GM19025 (cell line): ENCODE measurements at regions not wholly inside any gene's neighbourhood (a gene's known extent, or its start where the extent isn't known, plus 50 kb on each side); places are given as distances from the start of the nearest gene placed in this dataset.
A peak's percentile ranks its signal among the peaks of the same experiment; 100 is the strongest.
"Not testable (repeated sequence)": the region's sequence is repeated elsewhere in the genome, so short reads cannot be mapped to it uniquely, and the experiment has no call there.

Experiments used
- ATAC-seq: cut with Tn5 transposase; IDR thresholded peaks from one replicate; pipeline ENCODE4 v1.9.1; 2021; ENCODE audit warnings: mild to moderate bottlenecking, low read depth, moderate library complexity; ENCODE audit not compliant: unreplicated experiment

GRCh38 chr13:23947893-23948292 lies 50.6 kb upstream of the C1QTNF9B start:
- ATAC-seq: no peak

GRCh38 chr13:23949200-23949599 lies 51.9 kb upstream of the C1QTNF9B start:
- ATAC-seq: no peak

- ATAC-seq: no peak
Observed at GRCh38 chr13:23949736-23950135, 52.4 kb upstream of the C1QTNF9B start.

GRCh38 chr13:23950736-23951510 lies 53.6 kb upstream of the C1QTNF9B start:
- ATAC-seq: no peak

GRCh38 chr13:23952796-23953195 lies 55.5 kb upstream of the C1QTNF9B start:
- ATAC-seq: no peak

- no peak for ATAC-seq
Observed at GRCh38 chr13:23953860-23954512, 56.7 kb upstream of the C1QTNF9B start.

GRCh38 chr13:23955064-23955463 lies 57.8 kb upstream of the C1QTNF9B start:
- no peak for ATAC-seq

GRCh38 chr13:23956106-23956505 lies 58.8 kb upstream of the C1QTNF9B start:
- peak; percentile 76 for ATAC-seq

GRCh38 chr13:23957981-23958380 lies 60.7 kb upstream of the C1QTNF9B start:
- no peak for ATAC-seq

- no peak for ATAC-seq
Observed at GRCh38 chr13:23959231-23959862, 62.0 kb upstream of the C1QTNF9B start.

GRCh38 chr13:23960566-23961156 lies 63.4 kb upstream of the C1QTNF9B start:
- no peak for ATAC-seq

- ATAC-seq: no peak
Observed at GRCh38 chr13:23963184-23963931, 66.1 kb upstream of the C1QTNF9B start.

- ATAC-seq: no peak
Observed at GRCh38 chr13:23963947-23964346, 66.6 kb upstream of the C1QTNF9B start.

GRCh38 chr13:23965346-23965745 lies 68.0 kb upstream of the C1QTNF9B start:
- no peak for ATAC-seq

- ATAC-seq: no peak
Observed at GRCh38 chr13:23966221-23966690, 69.0 kb upstream of the C1QTNF9B start.

- peak; percentile 54 for ATAC-seq
Observed at GRCh38 chr13:23966691-23967615, 69.7 kb upstream of the C1QTNF9B start.

GRCh38 chr13:23967792-23968191 lies 70.5 kb upstream of the C1QTNF9B start:
- not testable (repeated sequence) for ATAC-seq

- ATAC-seq: no peak
Observed at GRCh38 chr13:23969647-23970046, 72.3 kb upstream of the C1QTNF9B start.
